HG02571 (cell line): ENCODE measurements at regions not wholly inside any gene's neighbourhood (a gene's known extent, or its start where the extent isn't known, plus 50 kb on each side); places are given as distances from the start of the nearest gene placed in this dataset.
"Not testable (repeated sequence)": the region's sequence is repeated elsewhere in the genome, so short reads cannot be mapped to it uniquely, and the experiment has no call there.

Source experiments
- ATAC-seq: cut with Tn5 transposase; IDR thresholded peaks from one replicate; pipeline ENCODE4 v1.9.1; 2021; ENCODE audit warnings: mild to moderate bottlenecking, moderate library complexity; ENCODE audit not compliant: unreplicated experiment

- ATAC-seq, result no peak
Observed at GRCh38 chr6:51049983-51050877, 231.6 kb downstream of the TFAP2B start.

- not testable (repeated sequence) for ATAC-seq
Observed at GRCh38 chr6:51052716-51053115, 234.0 kb downstream of the TFAP2B start.

GRCh38 chr6:51055316-51055715 lies 236.6 kb downstream of the TFAP2B start:
- not testable (repeated sequence) for ATAC-seq

GRCh38 chr6:51057296-51057695 lies 238.6 kb downstream of the TFAP2B start:
- no peak for ATAC-seq

- ATAC-seq, result no peak
Observed at GRCh38 chr6:51060262-51060762, 241.6 kb downstream of the TFAP2B start.

GRCh38 chr6:51062166-51062722 lies 243.6 kb downstream of the TFAP2B start:
- no peak for ATAC-seq

GRCh38 chr6:51077821-51078518 lies 259.3 kb downstream of the TFAP2B start:
- ATAC-seq, result no peak

GRCh38 chr6:51090343-51090742 lies 271.7 kb downstream of the TFAP2B start:
- no peak for ATAC-seq

GRCh38 chr6:51093871-51094270 lies 275.2 kb downstream of the TFAP2B start:
- ATAC-seq, result no peak

- ATAC-seq, result no peak
Observed at GRCh38 chr6:51094271-51094670, 275.6 kb downstream of the TFAP2B start.

- no peak for ATAC-seq
Observed at GRCh38 chr6:51098246-51098645, 279.6 kb downstream of the TFAP2B start.

GRCh38 chr6:51098791-51099190 lies 280.1 kb downstream of the TFAP2B start:
- no peak for ATAC-seq

GRCh38 chr6:51099201-51099600 lies 280.5 kb downstream of the TFAP2B start:
- ATAC-seq, result no peak

GRCh38 chr6:51105357-51105756 lies 286.7 kb downstream of the TFAP2B start:
- no peak for ATAC-seq

- ATAC-seq, result no peak
Observed at GRCh38 chr6:51107769-51108203, 289.1 kb downstream of the TFAP2B start.

- no peak for ATAC-seq
Observed at GRCh38 chr6:51108563-51109234, 290.0 kb downstream of the TFAP2B start.

- no peak for ATAC-seq
Observed at GRCh38 chr6:51112731-51113130, 294.1 kb downstream of the TFAP2B start.

- ATAC-seq, result no peak
Observed at GRCh38 chr6:51116723-51117122, 298.1 kb downstream of the TFAP2B start.

GRCh38 chr6:51118792-51119191 lies 300.1 kb downstream of the TFAP2B start:
- no peak for ATAC-seq

GRCh38 chr6:51120016-51120415 lies 301.3 kb downstream of the TFAP2B start:
- ATAC-seq, result no peak

GRCh38 chr6:51121380-51121976 lies 302.8 kb downstream of the TFAP2B start:
- ATAC-seq, result not testable (repeated sequence)
